ENCODE measurements at regions not wholly inside any gene's neighbourhood (a gene's known extent, or its start where the extent isn't known, plus 50 kb on each side); places are given as distances from the start of the nearest gene placed in this dataset.

DNA sequence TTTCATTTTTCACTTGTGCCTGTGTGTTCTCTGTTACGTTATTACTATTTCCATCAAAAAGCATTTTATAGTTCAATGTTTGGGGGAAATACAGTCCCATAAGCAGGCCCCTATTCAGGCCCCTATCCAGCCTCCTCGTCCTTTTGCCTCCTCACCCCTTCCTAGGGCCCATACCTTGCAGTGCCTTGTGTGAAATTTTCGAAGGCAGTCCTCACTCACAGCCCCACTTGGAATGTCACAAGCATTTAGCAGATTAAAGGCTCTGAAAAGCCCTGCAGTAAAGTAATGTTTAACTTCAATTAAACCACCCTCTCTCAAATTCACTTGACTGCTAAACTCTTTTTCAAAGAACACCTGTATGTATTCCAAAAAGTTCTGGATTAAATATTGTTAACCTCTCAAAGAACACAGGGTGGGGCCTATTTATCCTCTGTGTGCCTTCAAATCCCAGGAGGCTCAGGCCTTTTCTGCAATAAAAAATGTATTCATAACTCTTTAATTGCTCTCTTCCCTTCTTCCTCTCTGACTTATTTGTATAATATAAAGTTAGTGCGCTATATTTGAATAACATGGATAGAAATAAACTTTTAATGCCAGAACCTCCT lies 202.5 kb downstream of the FOXA2 start:
- DNase-seq (ENCODE audit: low read depth in 1 of 2, low spot score in 1 of 2) = no peak
- no peaks in the 10 kb centered on the region for H3K27me3 ChIP-seq (ENCODE audit: insufficient read depth, poor library complexity, severe bottlenecking)
- no peak overlapping the region for H3K4me3 ChIP-seq (replicated peaks; ENCODE audit: insufficient read depth, low read length)
- no peak overlapping the region for H3K27ac ChIP-seq (replicated peaks)
- TF ChIP-seq GABPA (IDR thresholded peaks at IDR 0.05; ENCODE audit: low read depth) = no peak
- TF ChIP-seq SPI1 (IDR thresholded peaks at IDR 0.05; ENCODE audit: borderline replicate concordance, low read depth) = no peak
- TF ChIP-seq POLR2AphosphoS5 (IDR thresholded peaks at IDR 0.05; ENCODE audit: low read depth) = no peak
- TF ChIP-seq, protein P1, sequence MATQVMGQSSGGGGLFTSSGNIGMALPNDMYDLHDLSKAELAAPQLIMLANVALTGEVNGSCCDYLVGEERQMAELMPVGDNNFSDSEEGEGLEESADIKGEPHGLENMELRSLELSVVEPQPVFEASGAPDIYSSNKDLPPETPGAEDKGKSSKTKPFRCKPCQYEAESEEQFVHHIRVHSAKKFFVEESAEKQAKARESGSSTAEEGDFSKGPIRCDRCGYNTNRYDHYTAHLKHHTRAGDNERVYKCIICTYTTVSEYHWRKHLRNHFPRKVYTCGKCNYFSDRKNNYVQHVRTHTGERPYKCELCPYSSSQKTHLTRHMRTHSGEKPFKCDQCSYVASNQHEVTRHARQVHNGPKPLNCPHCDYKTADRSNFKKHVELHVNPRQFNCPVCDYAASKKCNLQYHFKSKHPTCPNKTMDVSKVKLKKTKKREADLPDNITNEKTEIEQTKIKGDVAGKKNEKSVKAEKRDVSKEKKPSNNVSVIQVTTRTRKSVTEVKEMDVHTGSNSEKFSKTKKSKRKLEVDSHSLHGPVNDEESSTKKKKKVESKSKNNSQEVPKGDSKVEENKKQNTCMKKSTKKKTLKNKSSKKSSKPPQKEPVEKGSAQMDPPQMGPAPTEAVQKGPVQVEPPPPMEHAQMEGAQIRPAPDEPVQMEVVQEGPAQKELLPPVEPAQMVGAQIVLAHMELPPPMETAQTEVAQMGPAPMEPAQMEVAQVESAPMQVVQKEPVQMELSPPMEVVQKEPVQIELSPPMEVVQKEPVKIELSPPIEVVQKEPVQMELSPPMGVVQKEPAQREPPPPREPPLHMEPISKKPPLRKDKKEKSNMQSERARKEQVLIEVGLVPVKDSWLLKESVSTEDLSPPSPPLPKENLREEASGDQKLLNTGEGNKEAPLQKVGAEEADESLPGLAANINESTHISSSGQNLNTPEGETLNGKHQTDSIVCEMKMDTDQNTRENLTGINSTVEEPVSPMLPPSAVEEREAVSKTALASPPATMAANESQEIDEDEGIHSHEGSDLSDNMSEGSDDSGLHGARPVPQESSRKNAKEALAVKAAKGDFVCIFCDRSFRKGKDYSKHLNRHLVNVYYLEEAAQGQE (IDR thresholded peaks at IDR 0.05; ENCODE audit: insufficient replicate concordance, low read depth) = no peak
- TF ChIP-seq, protein P2, sequence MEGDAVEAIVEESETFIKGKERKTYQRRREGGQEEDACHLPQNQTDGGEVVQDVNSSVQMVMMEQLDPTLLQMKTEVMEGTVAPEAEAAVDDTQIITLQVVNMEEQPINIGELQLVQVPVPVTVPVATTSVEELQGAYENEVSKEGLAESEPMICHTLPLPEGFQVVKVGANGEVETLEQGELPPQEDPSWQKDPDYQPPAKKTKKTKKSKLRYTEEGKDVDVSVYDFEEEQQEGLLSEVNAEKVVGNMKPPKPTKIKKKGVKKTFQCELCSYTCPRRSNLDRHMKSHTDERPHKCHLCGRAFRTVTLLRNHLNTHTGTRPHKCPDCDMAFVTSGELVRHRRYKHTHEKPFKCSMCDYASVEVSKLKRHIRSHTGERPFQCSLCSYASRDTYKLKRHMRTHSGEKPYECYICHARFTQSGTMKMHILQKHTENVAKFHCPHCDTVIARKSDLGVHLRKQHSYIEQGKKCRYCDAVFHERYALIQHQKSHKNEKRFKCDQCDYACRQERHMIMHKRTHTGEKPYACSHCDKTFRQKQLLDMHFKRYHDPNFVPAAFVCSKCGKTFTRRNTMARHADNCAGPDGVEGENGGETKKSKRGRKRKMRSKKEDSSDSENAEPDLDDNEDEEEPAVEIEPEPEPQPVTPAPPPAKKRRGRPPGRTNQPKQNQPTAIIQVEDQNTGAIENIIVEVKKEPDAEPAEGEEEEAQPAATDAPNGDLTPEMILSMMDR (IDR thresholded peaks at IDR 0.05; ENCODE audit: insufficient read depth, low read length) = no peak

DNA sequence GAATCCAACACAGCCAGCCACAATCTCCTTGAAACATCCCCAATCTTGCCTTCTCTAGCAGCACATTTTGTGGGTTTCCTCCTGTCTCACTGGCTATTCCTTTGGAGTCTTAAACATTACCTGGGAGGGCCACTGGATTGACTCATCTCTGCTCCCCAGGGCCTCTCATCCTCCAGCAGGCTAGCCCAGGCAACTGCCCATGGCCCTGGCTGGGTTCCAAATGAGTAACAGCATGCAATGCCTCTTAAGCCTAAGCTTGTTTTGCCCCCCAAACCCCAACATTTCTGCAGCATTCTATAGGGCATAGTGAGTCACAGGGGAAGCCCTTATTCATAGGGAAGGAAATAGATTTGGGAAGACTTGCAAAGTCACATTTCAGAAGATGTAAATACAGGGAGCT lies 204.9 kb downstream of the FOXA2 start:
- TF ChIP-seq GABPA (IDR thresholded peaks at IDR 0.05; ENCODE audit: low read depth) = no peak
- no peak for TF ChIP-seq SPI1 (IDR thresholded peaks at IDR 0.05; ENCODE audit: borderline replicate concordance, low read depth)
- TF ChIP-seq POLR2AphosphoS5 (IDR thresholded peaks at IDR 0.05; ENCODE audit: low read depth) = no peak
- TF ChIP-seq, protein P2 (IDR thresholded peaks at IDR 0.05; ENCODE audit: insufficient read depth, low read length) = no peak
- TF ChIP-seq, protein P1 (IDR thresholded peaks at IDR 0.05; ENCODE audit: insufficient replicate concordance, low read depth) = no peak
- no peak overlapping the region for H3K27ac ChIP-seq (replicated peaks)
- no peak for DNase-seq (ENCODE audit: low read depth in 1 of 2, low spot score in 1 of 2)

DNA sequence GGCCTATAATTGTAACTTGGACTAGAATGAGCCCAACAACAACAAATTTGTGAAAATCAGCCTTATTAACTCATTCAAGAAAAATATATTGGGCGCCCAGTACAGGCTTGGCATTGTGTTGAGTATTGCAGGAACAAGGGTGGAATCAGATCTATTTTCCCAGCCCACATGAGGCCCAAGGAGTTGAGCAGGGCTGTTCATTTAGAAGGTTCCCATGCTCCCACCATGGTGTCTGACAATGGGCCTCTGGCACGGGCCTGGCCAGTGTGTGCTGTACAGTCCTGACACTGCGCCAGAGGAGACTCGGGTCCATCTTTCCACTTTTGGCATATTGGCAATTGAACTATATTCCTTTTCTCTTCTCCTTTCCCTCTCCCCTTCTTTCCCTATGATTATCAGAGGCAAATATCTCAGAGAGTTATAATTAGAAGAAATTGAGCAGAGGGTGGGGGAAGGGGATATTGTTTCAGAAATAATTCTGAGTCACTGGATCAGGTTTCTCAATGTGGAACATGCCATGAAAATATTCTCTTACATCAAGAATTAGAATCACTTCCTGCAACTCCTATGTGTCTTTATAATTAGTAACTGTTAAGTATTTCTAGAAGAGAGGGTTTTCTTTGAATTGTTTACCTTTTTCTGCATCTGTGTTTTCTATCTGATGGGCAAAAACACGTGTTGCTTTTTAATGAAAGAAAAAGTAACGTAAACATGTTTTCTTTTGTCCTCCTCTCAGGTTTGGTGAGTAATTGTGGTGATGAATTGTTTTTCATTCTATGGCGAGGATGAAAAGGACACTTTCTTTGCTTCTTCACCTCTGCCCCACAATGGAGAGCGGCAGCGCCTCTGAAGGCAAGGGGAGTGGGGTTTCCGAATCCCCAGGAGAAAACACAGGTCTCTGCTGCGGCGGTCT lies 209.4 kb downstream of the FOXA2 start:
- no peak for TF ChIP-seq GABPA (IDR thresholded peaks at IDR 0.05; ENCODE audit: low read depth)
- TF ChIP-seq, protein P1 (IDR thresholded peaks at IDR 0.05; ENCODE audit: insufficient replicate concordance, low read depth) = no peak
- Histone ChIP-seq H3K27ac (replicated peaks) (no peak overlapping the region), H3K4me3 (replicated peaks; ENCODE audit: insufficient read depth, low read length) (no peak overlapping the region), H3K27me3 (ENCODE audit: insufficient read depth, poor library complexity, severe bottlenecking) (no peaks in the 10 kb centered on the region)
- DNase-seq (ENCODE audit: low read depth in 1 of 2, low spot score in 1 of 2) = no peak

More for the DNA sequence above, 204.9 kb downstream of the FOXA2 start:
- no peaks in the 10 kb centered on the region for H3K27me3 ChIP-seq (ENCODE audit: insufficient read depth, poor library complexity, severe bottlenecking)
- no peak overlapping the region for H3K4me3 ChIP-seq (replicated peaks; ENCODE audit: insufficient read depth, low read length)

Measured in HL-60 (cell line).